ENCODE measurements at regions not wholly inside any gene's neighbourhood (a gene's known extent, or its start where the extent isn't known, plus 50 kb on each side); places are given as distances from the start of the nearest gene placed in this dataset.

GRCh38 chr14:95446470-95446869 is 70.0 kb downstream of the SYNE3 start:
- H3K27me3 ChIP-seq = no peaks in the 10 kb centered on the region
- no peak for DNase-seq
- H3K9me3 ChIP-seq = no peaks in the 10 kb centered on the region
- H3K4me3 ChIP-seq = no peak overlapping the region
- peaks cover 0 to 11% (median 0%) of the 10 kb centered on the region in 4 donors for H3K4me1 ChIP-seq
- TF ChIP-seq CTCF (IDR thresholded peaks at IDR 0.05) (no peak), POLR2A (IDR thresholded peaks at IDR 0.05) (no peak)
- no peak overlapping the region for H3K27ac ChIP-seq
- H3K36me3 ChIP-seq = peaks cover 0 to 16% (median 0%) of the 10 kb centered on the region in 3 donors

GRCh38 chr14:95445676-95446075 is 70.8 kb downstream of the SYNE3 start:
- Histone ChIP-seq H3K4me3 (no peak overlapping the region), H3K36me3 (peaks cover 0 to 16% (median 0%) of the 10 kb centered on the region in 3 donors)

DNA sequence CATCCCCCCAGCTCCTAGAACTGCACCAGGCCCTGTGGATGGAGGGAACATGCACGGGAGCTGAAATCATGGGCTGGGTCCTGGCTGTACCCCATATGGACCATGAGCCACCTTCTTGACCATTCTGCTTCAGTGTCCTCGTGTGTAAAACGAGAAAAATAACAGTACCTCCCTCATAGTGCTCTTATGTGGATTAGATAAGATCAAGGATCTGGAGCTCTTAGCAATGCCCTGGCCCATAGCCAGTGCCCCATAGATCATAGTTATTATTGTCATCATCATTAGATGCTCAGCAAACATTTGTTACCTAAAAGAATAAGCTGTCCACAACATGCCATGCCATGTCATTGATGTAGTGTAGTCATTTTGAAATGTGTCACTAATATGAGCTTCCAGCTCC is 71.3 kb downstream of the SYNE3 start:
- Histone ChIP-seq H3K36me3 (peaks cover 0 to 16% (median 0%) of the 10 kb centered on the region in 3 donors), H3K4me1 (peaks cover 0 to 11% (median 0%) of the 10 kb centered on the region in 4 donors), H3K4me3 (no peak overlapping the region), H3K27ac (no peak overlapping the region), H3K9me3 (no peaks in the 10 kb centered on the region), H3K27me3 (no peaks in the 10 kb centered on the region)
- TF ChIP-seq POLR2A (IDR thresholded peaks at IDR 0.05) = no peak
- TF ChIP-seq CTCF (IDR thresholded peaks at IDR 0.05) = no peak
- DNase-seq = no peak

More at GRCh38 chr14:95445676-95446075, 70.8 kb downstream of the SYNE3 start:
- Histone ChIP-seq H3K4me1 (peaks cover 0 to 11% (median 0%) of the 10 kb centered on the region in 4 donors), H3K27ac (no peak overlapping the region), H3K9me3 (no peaks in the 10 kb centered on the region), H3K27me3 (no peaks in the 10 kb centered on the region)
- no peak for TF ChIP-seq CTCF (IDR thresholded peaks at IDR 0.05)
- no peak for TF ChIP-seq POLR2A (IDR thresholded peaks at IDR 0.05)
- DNase-seq = no peak

GRCh38 chr14:95444132-95445129 is 72.0 kb downstream of the SYNE3 start:
- Histone ChIP-seq H3K27me3 (no peaks in the 10 kb centered on the region), H3K27ac (no peak overlapping the region), H3K4me1 (peaks cover 0 to 11% (median 0%) of the 10 kb centered on the region in 4 donors), H3K36me3 (peaks cover 0 to 11% (median 0%) of the 10 kb centered on the region in 3 donors), H3K4me3 (no peak overlapping the region), H3K9me3 (no peaks in the 10 kb centered on the region)
- no peak for DNase-seq
- TF ChIP-seq CTCF (IDR thresholded peaks at IDR 0.05) = no peak
- TF ChIP-seq POLR2A (IDR thresholded peaks at IDR 0.05) = no peak

- H3K36me3 ChIP-seq = peaks cover 0 to 12% (median 0%) of the 10 kb centered on the region in 3 donors
Observed at GRCh38 chr14:95442633-95443021, 73.8 kb downstream of the SYNE3 start.

More at GRCh38 chr14:95442633-95443021, 73.8 kb downstream of the SYNE3 start:
- no peaks in the 10 kb centered on the region for H3K27me3 ChIP-seq
- H3K9me3 ChIP-seq = no peaks in the 10 kb centered on the region
- no peak overlapping the region for H3K27ac ChIP-seq
- no peak overlapping the region for H3K4me3 ChIP-seq
- H3K4me1 ChIP-seq = peaks cover 0 to 11% (median 0%) of the 10 kb centered on the region in 4 donors
- peak; percentile 73 to 93 (median 84) for DNase-seq
- TF ChIP-seq CTCF (IDR thresholded peaks at IDR 0.05) (peak; percentile 57 to 87 (median 84)), POLR2A (IDR thresholded peaks at IDR 0.05) (no peak)
